ENCODE measurements at regions not wholly inside any gene's neighbourhood (a gene's known extent, or its start where the extent isn't known, plus 50 kb on each side); places are given as distances from the start of the nearest gene placed in this dataset.

GRCh38 chr10:120746001-120746777, 105.0 kb upstream of the WDR11 start:
- no peak overlapping the region for H3K4me3 Mint-ChIP-seq
- Histone ChIP-seq H3K4me3 (no peak overlapping the region), H3K27me3 (no peaks in the 10 kb centered on the region), H3K9me3 (ENCODE audit: low read depth) (no peaks in the 10 kb centered on the region), H3F3A (ENCODE audit: low read depth) (no peaks in the 10 kb centered on the region), H3K4me1 (peaks cover 4% of the 10 kb centered on the region), H3K9ac (no peak overlapping the region), H2AFZ (replicated peaks) (peak overlapping the region; percentile 53), H4K20me1 (ENCODE audit: low read depth) (no peaks in the 10 kb centered on the region), H3K4me2 (peak overlapping the region; percentile 23), H3K36me3 (no peaks in the 10 kb centered on the region), H3K27ac (no peak overlapping the region), H3K79me2 (ENCODE audit: low read depth) (no peaks in the 10 kb centered on the region)
- H3K27me3 Mint-ChIP-seq (ENCODE audit: insufficient read depth, low read depth): peaks cover 8% of the 10 kb centered on the region
- no peak overlapping the region for H3K27ac Mint-ChIP-seq
- H3K4me1 Mint-ChIP-seq: peaks cover 16% of the 10 kb centered on the region
- no peaks in the 10 kb centered on the region for H3K36me3 Mint-ChIP-seq
- TF ChIP-seq, protein P1, sequence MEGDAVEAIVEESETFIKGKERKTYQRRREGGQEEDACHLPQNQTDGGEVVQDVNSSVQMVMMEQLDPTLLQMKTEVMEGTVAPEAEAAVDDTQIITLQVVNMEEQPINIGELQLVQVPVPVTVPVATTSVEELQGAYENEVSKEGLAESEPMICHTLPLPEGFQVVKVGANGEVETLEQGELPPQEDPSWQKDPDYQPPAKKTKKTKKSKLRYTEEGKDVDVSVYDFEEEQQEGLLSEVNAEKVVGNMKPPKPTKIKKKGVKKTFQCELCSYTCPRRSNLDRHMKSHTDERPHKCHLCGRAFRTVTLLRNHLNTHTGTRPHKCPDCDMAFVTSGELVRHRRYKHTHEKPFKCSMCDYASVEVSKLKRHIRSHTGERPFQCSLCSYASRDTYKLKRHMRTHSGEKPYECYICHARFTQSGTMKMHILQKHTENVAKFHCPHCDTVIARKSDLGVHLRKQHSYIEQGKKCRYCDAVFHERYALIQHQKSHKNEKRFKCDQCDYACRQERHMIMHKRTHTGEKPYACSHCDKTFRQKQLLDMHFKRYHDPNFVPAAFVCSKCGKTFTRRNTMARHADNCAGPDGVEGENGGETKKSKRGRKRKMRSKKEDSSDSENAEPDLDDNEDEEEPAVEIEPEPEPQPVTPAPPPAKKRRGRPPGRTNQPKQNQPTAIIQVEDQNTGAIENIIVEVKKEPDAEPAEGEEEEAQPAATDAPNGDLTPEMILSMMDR (IDR thresholded peaks at IDR 0.05): no peak
- no peak for TF ChIP-seq EZH2 (IDR thresholded peaks at IDR 0.05)
- no peak for TF ChIP-seq EZH2phosphoT487 (IDR thresholded peaks at IDR 0.05)
- no peak for DNase-seq (ENCODE audit: low spot score)
- H3K9me3 Mint-ChIP-seq: no peaks in the 10 kb centered on the region

DNA sequence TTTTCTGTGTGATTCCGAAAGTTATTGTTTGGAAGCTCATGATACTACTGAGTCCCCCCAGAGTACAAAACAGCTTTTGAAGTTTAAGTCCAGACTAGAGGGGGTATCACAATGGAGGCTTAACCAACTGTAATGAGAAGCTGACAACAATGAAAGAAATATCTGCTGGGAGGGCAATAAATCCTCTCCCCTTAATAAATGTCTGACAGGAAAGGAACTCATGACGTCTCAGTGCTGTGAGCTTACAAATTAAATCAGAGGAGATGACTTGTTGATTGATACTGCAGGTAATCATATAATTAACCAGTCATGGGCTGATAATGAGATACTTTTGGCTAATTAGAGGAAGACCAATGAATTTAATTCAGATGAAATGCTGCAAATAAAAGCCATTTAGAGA, 102.6 kb upstream of the WDR11 start:
- Histone ChIP-seq H3F3A (ENCODE audit: low read depth) (no peaks in the 10 kb centered on the region), H3K9ac (no peak overlapping the region), H3K4me3 (no peak overlapping the region), H3K79me2 (ENCODE audit: low read depth) (no peaks in the 10 kb centered on the region), H3K4me1 (peaks cover 4% of the 10 kb centered on the region), H3K36me3 (no peaks in the 10 kb centered on the region), H3K9me3 (ENCODE audit: low read depth) (no peaks in the 10 kb centered on the region), H3K27ac (no peak overlapping the region), H4K20me1 (ENCODE audit: low read depth) (no peaks in the 10 kb centered on the region), H2AFZ (replicated peaks) (no peak overlapping the region), H3K4me2 (no peak overlapping the region), H3K27me3 (no peaks in the 10 kb centered on the region)
- TF ChIP-seq, protein P1 (IDR thresholded peaks at IDR 0.05): no peak
- TF ChIP-seq EZH2phosphoT487 (IDR thresholded peaks at IDR 0.05) (no peak), EZH2 (IDR thresholded peaks at IDR 0.05) (no peak)
- Mint-ChIP-seq H3K27ac (no peak overlapping the region), H3K4me3 (no peak overlapping the region), H3K27me3 (ENCODE audit: insufficient read depth, low read depth) (peaks cover 8% of the 10 kb centered on the region), H3K36me3 (no peaks in the 10 kb centered on the region), H3K9me3 (no peaks in the 10 kb centered on the region), H3K4me1 (peaks cover 16% of the 10 kb centered on the region)
- no peak for DNase-seq (ENCODE audit: low spot score)

DNA sequence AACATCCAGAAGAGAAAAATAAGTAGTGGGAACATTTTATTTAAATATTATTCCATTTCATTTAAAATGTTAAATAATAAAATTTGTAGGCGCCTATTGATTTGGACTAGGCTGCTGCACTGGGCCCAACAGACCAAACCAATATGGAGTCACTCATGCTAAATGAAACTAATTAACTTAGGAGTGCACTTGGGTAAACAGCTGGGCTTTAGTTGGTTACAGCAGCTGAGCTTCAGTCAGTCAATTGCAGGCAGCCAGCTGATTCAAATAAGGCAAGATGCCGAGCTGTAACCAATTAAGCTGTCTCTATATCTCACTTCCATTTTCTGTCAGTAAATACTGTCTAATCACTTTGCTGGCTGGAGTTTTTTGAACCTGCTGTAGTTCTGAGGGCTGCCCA, 102.1 kb upstream of the WDR11 start:
- TF ChIP-seq EZH2 (IDR thresholded peaks at IDR 0.05) (no peak), EZH2phosphoT487 (IDR thresholded peaks at IDR 0.05) (no peak)
- TF ChIP-seq, protein P1 (IDR thresholded peaks at IDR 0.05): no peak
- H3K4me1 Mint-ChIP-seq: peaks cover 16% of the 10 kb centered on the region

More for the DNA sequence above, 102.1 kb upstream of the WDR11 start:
- H3K4me3 ChIP-seq: no peak overlapping the region
- Mint-ChIP-seq H3K27ac (no peak overlapping the region), H3K27me3 (ENCODE audit: insufficient read depth, low read depth) (peaks cover 8% of the 10 kb centered on the region), H3K36me3 (no peaks in the 10 kb centered on the region), H3K4me3 (no peak overlapping the region), H3K9me3 (no peaks in the 10 kb centered on the region)
- H3K9ac ChIP-seq: no peak overlapping the region
- no peaks in the 10 kb centered on the region for H4K20me1 ChIP-seq (ENCODE audit: low read depth)
- H3K9me3 ChIP-seq (ENCODE audit: low read depth): no peaks in the 10 kb centered on the region
- H3F3A ChIP-seq (ENCODE audit: low read depth): no peaks in the 10 kb centered on the region
- no peak overlapping the region for H2AFZ ChIP-seq (replicated peaks)
- H3K27ac ChIP-seq: no peak overlapping the region
- peaks cover 4% of the 10 kb centered on the region for H3K4me1 ChIP-seq
- no peak overlapping the region for H3K4me2 ChIP-seq
- no peaks in the 10 kb centered on the region for H3K27me3 ChIP-seq
- no peaks in the 10 kb centered on the region for H3K36me3 ChIP-seq
- no peak for DNase-seq (ENCODE audit: low spot score)
- H3K79me2 ChIP-seq (ENCODE audit: low read depth): no peaks in the 10 kb centered on the region
